OCI-LY7 (cell line): ENCODE measurements at regions not wholly inside any gene's neighbourhood (a gene's known extent, or its start where the extent isn't known, plus 50 kb on each side); places are given as distances from the start of the nearest gene placed in this dataset.

Experiments
- BruUV-seq: library from RNA; stranded (reverse); fragments of 400-500 nt; replicated peaks from 2 replicates; lab custom pipeline; 2021; lab: Mats Ljungman, UMichigan
- CTCF ChIA-PET: fragments of 300-600 bp; sonication (Branson Sonifier 250); formaldehyde crosslinking; loops from one replicate; lab custom pipeline; 2022; ENCODE audit warnings: antibody characterized with exemption; ENCODE audit not compliant: unreplicated experiment; lab: Charles Lee
- POLR2A ChIA-PET: fragments of 300-600 bp; sonication (Branson Sonifier 250); formaldehyde crosslinking; loops from one replicate; lab custom pipeline; 2022; ENCODE audit warnings: antibody characterized with exemption; lab: Charles Lee
- DNase-seq: peaks from one replicate; pipeline ENCODE4 v3.0.0-alpha.2; 2015; ENCODE audit warnings: low spot score
- H2AFZ ChIP-seq: fragments of 200-600 bp; sonication (generic), shearing (Covaris generic); 2 replicates; pipeline ENCODE4 v1.6.1; 2014; ENCODE audit warnings: mild to moderate bottlenecking, antibody characterized with exemption, low read length, moderate library complexity
- H3K27ac ChIP-seq: fragments of 200-600 bp; sonication (generic); 2 replicates; pipeline ENCODE4 v1.5.1; 2014; ENCODE audit warnings: mixed run types, low read depth, mild to moderate bottlenecking, moderate library complexity, low read length, inconsistent platforms; ENCODE audit not compliant: poor library complexity, severe bottlenecking
- H3K36me3 ChIP-seq: fragments of 200-600 bp; sonication (generic); 2 replicates; pipeline ENCODE4 v1.6.1; 2014; ENCODE audit warnings: mild to moderate bottlenecking, antibody characterized with exemption, low read length, moderate library complexity, mixed read lengths; ENCODE audit not compliant: insufficient read depth
- H3K4me1 ChIP-seq: fragments of 200-600 bp; sonication (generic); 2 replicates; pipeline ENCODE4 v1.5.1; 2014; ENCODE audit warnings: mild to moderate bottlenecking, low read length; ENCODE audit not compliant: insufficient read depth, poor library complexity, severe bottlenecking
- H3K4me2 ChIP-seq: fragments of 200-600 bp; sonication (generic); 2 replicates; pipeline ENCODE4 v1.6.1; 2014; ENCODE audit warnings: mild to moderate bottlenecking, low read length
- H3K4me3 ChIP-seq: fragments of 200-600 bp; sonication (generic); 2 replicates; pipeline ENCODE4 v1.5.1; 2014; ENCODE audit warnings: mild to moderate bottlenecking, low read depth, low read length; ENCODE audit not compliant: poor library complexity, severe bottlenecking
- H3K79me2 ChIP-seq: fragments of 200-600 bp; sonication (generic); 2 replicates; pipeline ENCODE4 v1.6.1; 2016; ENCODE audit warnings: low read depth, mild to moderate bottlenecking, low read length, moderate library complexity, mixed read lengths; ENCODE audit not compliant: insufficient read depth
- H3K9me2 ChIP-seq: fragments of 200-600 bp; sonication (generic); 2 replicates; pipeline ENCODE4 v1.6.1; 2016; ENCODE audit warnings: mild to moderate bottlenecking, low read length, mixed read lengths; ENCODE audit not compliant: insufficient read depth
- H3K9me3 ChIP-seq: fragments of 200-600 bp; sonication (generic); 2 replicates; pipeline ENCODE4 v1.6.1; 2014; ENCODE audit warnings: mild to moderate bottlenecking, mixed run types, low read length, mixed read lengths
- H4K20me1 ChIP-seq: fragments of 200-600 bp; sonication (generic); 2 replicates; pipeline ENCODE4 v1.6.1; 2014; ENCODE audit warnings: mild to moderate bottlenecking, antibody characterized with exemption, low read length, moderate library complexity, mixed read lengths; ENCODE audit not compliant: insufficient read depth
- EZH2phosphoT487 ChIP-seq: fragments of 200-600 bp; sonication (generic); IDR thresholded peaks from 2 replicates; pipeline ENCODE4 v1.6.1; 2018; ENCODE audit warnings: low read depth, borderline replicate concordance, mild to moderate bottlenecking, mixed run types, antibody characterized with exemption, low read length, moderate library complexity, mixed read lengths
- intact Hi-C: fragments of 100-400 bp; cut with micrococcal nuclease; formaldehyde crosslinking; loops from one replicate; pipeline ENCODE4 v1.10.0; 2022; ENCODE audit not compliant: unreplicated experiment
- TF ChIP-seq, protein P1 (sequence below): fragments of 200-600 bp; sonication (generic); conservative IDR thresholded peaks from 2 replicates; pipeline ENCODE4 v1.5.1; 2014; ENCODE audit warnings: mild to moderate bottlenecking, antibody characterized with exemption, low read length, moderate library complexity, mixed read lengths

DNA sequence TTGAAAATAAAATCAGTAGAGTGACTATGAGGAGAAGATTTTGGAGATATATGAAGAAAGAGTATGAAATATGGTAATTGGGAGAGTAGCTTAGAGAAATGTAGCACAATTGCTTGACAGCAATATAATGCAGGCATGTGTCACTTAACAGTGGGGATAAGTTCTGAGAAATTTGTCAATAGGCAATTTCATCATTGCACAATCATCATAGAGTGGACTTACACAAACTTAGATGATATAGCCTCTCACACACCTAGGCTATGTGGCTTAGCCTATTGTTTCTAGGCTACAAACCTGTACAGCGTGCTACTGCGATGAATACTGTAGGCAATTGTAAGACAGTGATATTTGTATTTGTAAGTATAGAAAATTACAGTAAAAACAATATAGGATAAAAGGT, 573.6 kb downstream of the JRKL start:
- TF ChIP-seq EZH2phosphoT487, result no peak
- TF ChIP-seq, protein P1, sequence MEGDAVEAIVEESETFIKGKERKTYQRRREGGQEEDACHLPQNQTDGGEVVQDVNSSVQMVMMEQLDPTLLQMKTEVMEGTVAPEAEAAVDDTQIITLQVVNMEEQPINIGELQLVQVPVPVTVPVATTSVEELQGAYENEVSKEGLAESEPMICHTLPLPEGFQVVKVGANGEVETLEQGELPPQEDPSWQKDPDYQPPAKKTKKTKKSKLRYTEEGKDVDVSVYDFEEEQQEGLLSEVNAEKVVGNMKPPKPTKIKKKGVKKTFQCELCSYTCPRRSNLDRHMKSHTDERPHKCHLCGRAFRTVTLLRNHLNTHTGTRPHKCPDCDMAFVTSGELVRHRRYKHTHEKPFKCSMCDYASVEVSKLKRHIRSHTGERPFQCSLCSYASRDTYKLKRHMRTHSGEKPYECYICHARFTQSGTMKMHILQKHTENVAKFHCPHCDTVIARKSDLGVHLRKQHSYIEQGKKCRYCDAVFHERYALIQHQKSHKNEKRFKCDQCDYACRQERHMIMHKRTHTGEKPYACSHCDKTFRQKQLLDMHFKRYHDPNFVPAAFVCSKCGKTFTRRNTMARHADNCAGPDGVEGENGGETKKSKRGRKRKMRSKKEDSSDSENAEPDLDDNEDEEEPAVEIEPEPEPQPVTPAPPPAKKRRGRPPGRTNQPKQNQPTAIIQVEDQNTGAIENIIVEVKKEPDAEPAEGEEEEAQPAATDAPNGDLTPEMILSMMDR, result no peak
- Histone ChIP-seq H3K4me3 (no peak overlapping the region), H2AFZ (no peak overlapping the region), H3K36me3 (no peaks in the 10 kb centered on the region), H3K27ac (no peak overlapping the region), H3K9me2 (no peaks in the 10 kb centered on the region), H3K79me2 (no peaks in the 10 kb centered on the region), H4K20me1 (no peaks in the 10 kb centered on the region), H3K4me2 (no peak overlapping the region), H3K4me1 (no peaks in the 10 kb centered on the region), H3K9me3 (no peaks in the 10 kb centered on the region)
- ChIA-PET CTCF (no interaction called here), POLR2A (no interaction called here)
- no peak for DNase-seq
- intact Hi-C loops, result no loop called here
- no TSS peak for BruUV-seq

DNA sequence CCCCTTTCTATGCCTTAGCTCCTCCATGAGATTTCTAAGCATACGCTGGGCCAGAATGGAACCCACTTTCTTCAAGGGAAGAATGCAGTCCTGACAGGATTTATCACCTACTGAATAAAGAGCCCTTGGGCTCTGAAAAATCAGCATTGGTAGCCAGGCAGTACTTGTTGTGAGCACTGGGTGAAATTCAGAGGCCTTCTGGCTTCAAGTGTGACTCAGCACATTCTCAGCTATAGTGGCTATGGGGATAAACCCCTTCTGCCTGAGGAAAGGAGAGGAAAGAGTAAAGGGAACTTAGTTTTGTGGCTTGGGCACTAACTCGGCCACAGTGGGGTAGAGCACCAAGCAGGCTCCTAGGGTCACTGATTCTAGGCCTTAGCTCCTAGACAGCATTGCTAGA, 574.8 kb downstream of the JRKL start:
- H3K9me2 ChIP-seq, result no peaks in the 10 kb centered on the region
- H3K4me3 ChIP-seq, result no peak overlapping the region
- intact Hi-C loops, result no loop called here
- TF ChIP-seq EZH2phosphoT487, result no peak
- TF ChIP-seq, protein P1, result no peak
- BruUV-seq, result no TSS peak
- no peak overlapping the region for H3K4me2 ChIP-seq
- H3K27ac ChIP-seq, result no peak overlapping the region
- no peaks in the 10 kb centered on the region for H3K79me2 ChIP-seq
- ChIA-PET CTCF (no interaction called here), POLR2A (no interaction called here)
- H4K20me1 ChIP-seq, result no peaks in the 10 kb centered on the region
- H2AFZ ChIP-seq, result no peak overlapping the region
- no peaks in the 10 kb centered on the region for H3K9me3 ChIP-seq
- DNase-seq, result no peak
- no peaks in the 10 kb centered on the region for H3K4me1 ChIP-seq
- no peaks in the 10 kb centered on the region for H3K36me3 ChIP-seq

DNA sequence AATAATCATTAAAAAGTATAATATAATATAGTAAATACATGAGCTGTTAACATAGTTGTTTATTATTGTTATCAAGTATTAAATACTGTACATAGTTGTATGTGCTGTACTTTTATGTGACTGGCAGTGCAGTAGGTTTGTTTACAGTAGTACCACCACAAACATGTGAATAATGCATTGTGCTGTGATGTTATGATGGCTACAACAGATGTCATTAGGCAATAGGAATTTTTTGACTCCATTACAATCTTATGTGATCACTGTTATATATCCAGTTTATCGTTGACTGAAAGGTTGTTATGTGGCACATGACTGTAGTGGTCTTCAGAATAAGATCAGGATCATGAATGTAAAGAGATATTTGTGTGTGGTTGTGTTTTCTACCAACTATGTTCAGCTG, 577.8 kb downstream of the JRKL start:
- intact Hi-C loops, result no loop called here
- DNase-seq, result no peak
- ChIA-PET POLR2A (interaction anchor here (0.6 kb wide), 1 partner anchor 1162 kb away, joined by 3 read pairs; no protein-coding TSS in a partner anchor), CTCF (no interaction called here)
- Histone ChIP-seq H3K9me3 (no peaks in the 10 kb centered on the region), H3K27ac (no peak overlapping the region), H3K79me2 (no peaks in the 10 kb centered on the region), H3K4me2 (no peak overlapping the region), H3K4me3 (no peak overlapping the region), H4K20me1 (no peaks in the 10 kb centered on the region), H3K36me3 (no peaks in the 10 kb centered on the region), H3K9me2 (no peaks in the 10 kb centered on the region), H3K4me1 (no peaks in the 10 kb centered on the region), H2AFZ (no peak overlapping the region)
- TF ChIP-seq EZH2phosphoT487, result no peak
- TF ChIP-seq, protein P1, result no peak
- no TSS peak for BruUV-seq
